HEK293T (cell line): ENCODE measurements at regions not wholly inside any gene's neighbourhood (a gene's known extent, or its start where the extent isn't known, plus 50 kb on each side); places are given as distances from the start of the nearest gene placed in this dataset.

Experiments used
- CTCF ChIA-PET: fragments of 350-600 bp; formaldehyde crosslinking; extraction: SDS; loops from one replicate; lab custom pipeline; 2021; ENCODE audit warnings: antibody characterized with exemption, inconsistent platforms; lab: Yijun Ruan, JAX
- POLR2A ChIA-PET: fragments of 350-600 bp; formaldehyde crosslinking; extraction: SDS; loops from one replicate; lab custom pipeline; 2020; ENCODE audit warnings: antibody characterized with exemption, inconsistent platforms; lab: Yijun Ruan, JAX
- DNase-seq: peaks from one replicate; pipeline ENCODE4 v3.0.0; 2012; ENCODE audit warnings: mixed read lengths; ENCODE audit errors: extremely low spot score
- ARNT ChIP-seq: fragments of 450-650 bp; IDR thresholded peaks from 2 replicates; pipeline ENCODE4 v1.6.1; 2017; ENCODE audit warnings: mild to moderate bottlenecking
- BHLHE40 ChIP-seq: fragments of 450-650 bp; IDR thresholded peaks from 2 replicates; pipeline ENCODE4 v1.6.1; 2016; ENCODE audit warnings: mild to moderate bottlenecking, moderate library complexity, borderline replicate concordance
- CTBP1 ChIP-seq: fragments of 450-650 bp; IDR thresholded peaks from 2 replicates; pipeline ENCODE4 v1.6.1; 2016; ENCODE audit warnings: borderline replicate concordance
- ELF4 ChIP-seq: fragments of 450-650 bp; IDR thresholded peaks from 2 replicates; pipeline ENCODE4 v1.6.1; 2017; ENCODE audit warnings: antibody characterized with exemption
- FOXA1 ChIP-seq: fragments of 450-650 bp; IDR thresholded peaks from 2 replicates; pipeline ENCODE4 v1.6.1; 2016; ENCODE audit warnings: mild to moderate bottlenecking
- FOXK2 ChIP-seq: fragments of 450-650 bp; IDR thresholded peaks from 2 replicates; pipeline ENCODE4 v1.6.1; 2016; ENCODE audit warnings: mild to moderate bottlenecking
- FOXM1 ChIP-seq: fragments of 450-650 bp; IDR thresholded peaks from 2 replicates; pipeline ENCODE4 v1.6.1; 2017; ENCODE audit warnings: mild to moderate bottlenecking, borderline replicate concordance
- HDGF ChIP-seq: fragments of 450-650 bp; IDR thresholded peaks from 2 replicates; pipeline ENCODE4 v1.6.1; 2017; ENCODE audit warnings: antibody characterized with exemption, borderline replicate concordance
- L3MBTL2 ChIP-seq: fragments of 450-650 bp; conservative IDR thresholded peaks from 2 replicates; pipeline ENCODE4 v1.6.1; 2016; ENCODE audit warnings: mild to moderate bottlenecking
- LEF1 ChIP-seq: fragments of 450-650 bp; IDR thresholded peaks from 2 replicates; pipeline ENCODE4 v1.6.1; 2017; ENCODE audit warnings: mild to moderate bottlenecking, borderline replicate concordance
- NFRKB ChIP-seq: fragments of 450-650 bp; IDR thresholded peaks from 2 replicates; pipeline ENCODE4 v1.6.1; 2016; ENCODE audit warnings: mild to moderate bottlenecking, moderate library complexity
- PKNOX1 ChIP-seq: fragments of 450-650 bp; IDR thresholded peaks from 2 replicates; pipeline ENCODE4 v1.6.1; 2016
- SP1 ChIP-seq: fragments of 450-650 bp; IDR thresholded peaks from 2 replicates; pipeline ENCODE4 v1.6.1; 2017
- SUZ12 ChIP-seq: fragments of 450-650 bp; IDR thresholded peaks from 2 replicates; pipeline ENCODE4 v1.6.1; 2016; ENCODE audit warnings: mild to moderate bottlenecking
- TARDBP ChIP-seq: fragments of 450-650 bp; IDR thresholded peaks from 2 replicates; pipeline ENCODE4 v1.6.1; 2016
- ZNF384 ChIP-seq: fragments of 450-650 bp; IDR thresholded peaks from 2 replicates; pipeline ENCODE4 v1.6.1; 2016

DNA sequence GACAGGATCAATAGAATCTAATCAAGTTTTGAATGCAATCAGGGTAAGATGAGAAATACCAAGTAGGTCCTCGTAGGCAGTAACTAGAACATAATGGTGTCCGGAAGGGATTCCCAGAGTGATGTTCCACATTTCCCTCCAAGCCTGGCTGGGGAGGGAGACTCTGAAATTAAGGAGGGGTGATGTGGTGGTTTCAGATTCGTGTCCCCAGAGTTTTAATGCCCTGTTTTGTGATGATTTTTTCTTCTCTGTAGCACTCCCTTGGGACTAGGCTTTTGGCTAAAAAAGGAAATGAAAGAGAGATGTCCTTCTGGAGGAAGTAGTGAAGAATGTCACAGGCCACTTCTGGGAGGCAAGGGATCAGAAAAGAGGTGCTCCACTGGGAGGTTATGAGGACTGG is 108.3 kb upstream of the CACNA2D3 start:
- TF ChIP-seq ARNT (no peak), NFRKB (no peak), HDGF (no peak), FOXM1 (no peak), L3MBTL2 (no peak), FOXK2 (no peak)

GRCh38 chr3:54008744-54009143 is 113.6 kb upstream of the CACNA2D3 start:
- CTCF ChIA-PET: no interaction called here
- DNase-seq: no peak
- TF ChIP-seq FOXK2 (no peak), FOXM1 (no peak), ZNF384 (no peak), HDGF (no peak), CTBP1 (no peak), FOXA1 (no peak), SUZ12 (no peak), PKNOX1 (no peak), ARNT (no peak), NFRKB (no peak), LEF1 (no peak), ELF4 (no peak), L3MBTL2 (no peak), BHLHE40 (no peak), TARDBP (no peak), SP1 (no peak)
- POLR2A ChIA-PET: no interaction called here

More for the DNA sequence above, 108.3 kb upstream of the CACNA2D3 start:
- DNase-seq: no peak
- ChIA-PET CTCF (no interaction called here), POLR2A (no interaction called here)

GRCh38 chr3:54008099-54008498 is 114.3 kb upstream of the CACNA2D3 start:
- DNase-seq: no peak
- CTCF ChIA-PET: no interaction called here
- TF ChIP-seq TARDBP (no peak), PKNOX1 (no peak), SP1 (no peak), ZNF384 (no peak), HDGF (no peak), SUZ12 (no peak), L3MBTL2 (no peak), ARNT (no peak), NFRKB (no peak)
- POLR2A ChIA-PET: no interaction called here

GRCh38 chr3:54004335-54004734 is 112.7 kb upstream of the SELENOK start:
- TF ChIP-seq SUZ12 (no peak), HDGF (no peak), ZNF384 (no peak), TARDBP (no peak), ARNT (no peak), CTBP1 (no peak), PKNOX1 (no peak), BHLHE40 (no peak), L3MBTL2 (no peak), NFRKB (no peak), LEF1 (no peak), FOXM1 (no peak), SP1 (no peak), FOXK2 (no peak), ELF4 (no peak), FOXA1 (no peak)
- DNase-seq: no peak
- ChIA-PET CTCF (no interaction called here), POLR2A (no interaction called here)

DNA sequence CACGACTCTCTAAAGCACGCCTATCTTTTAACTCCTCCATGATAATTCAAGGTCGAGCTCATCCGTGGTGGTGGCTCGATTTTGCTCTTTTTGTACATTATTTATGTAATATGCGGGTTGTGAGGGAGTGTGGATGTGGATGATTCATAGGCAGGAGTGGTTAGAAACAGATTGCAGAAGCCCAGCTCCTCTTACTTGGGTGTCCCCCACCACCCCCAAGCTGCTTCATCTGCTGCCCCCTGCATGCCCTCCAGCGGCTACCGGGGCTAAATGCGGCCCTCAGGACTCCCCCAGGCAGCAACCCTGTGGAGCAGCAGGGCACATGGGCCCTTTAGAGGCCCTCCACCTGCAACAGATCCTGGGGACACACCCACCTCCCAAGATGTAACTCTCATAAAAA is 111.5 kb upstream of the SELENOK start:
- no peak for DNase-seq
- ChIA-PET POLR2A (no interaction called here), CTCF (no interaction called here)
- TF ChIP-seq PKNOX1 (no peak), FOXK2 (no peak), SUZ12 (no peak), ARNT (no peak), TARDBP (no peak), NFRKB (no peak), FOXA1 (no peak), SP1 (no peak), BHLHE40 (no peak)

- ChIA-PET POLR2A (no interaction called here), CTCF (interaction anchor here (0.7 kb wide), 1 partner anchor 137 kb away, joined by 3 read pairs; no protein-coding TSS in a partner anchor)
- TF ChIP-seq ARNT: no peak
- TF ChIP-seq LEF1: no peak
- TF ChIP-seq FOXK2: no peak
- TF ChIP-seq CTBP1: no peak
- no peak for TF ChIP-seq ZNF384
- no peak for TF ChIP-seq NFRKB
- no peak for TF ChIP-seq ELF4
- TF ChIP-seq BHLHE40: no peak
- no peak for TF ChIP-seq SUZ12
- TF ChIP-seq PKNOX1: no peak
- no peak for TF ChIP-seq TARDBP
- no peak for TF ChIP-seq SP1
- no peak for TF ChIP-seq L3MBTL2
- no peak for TF ChIP-seq FOXM1
- no peak for TF ChIP-seq HDGF
- no peak for TF ChIP-seq FOXA1
- no peak for DNase-seq
These were observed 108.1 kb upstream of the SELENOK start for GRCh38 chr3:53999725-54000124.
